Hematopoietic multipotent progenitor cell treated with erythropoietin and hydrocortisone succinate and interleukin-3 and kit ligand, for 15 days (in vitro differentiated cells): ENCODE measurements at regions not wholly inside any gene's neighbourhood (a gene's known extent, or its start where the extent isn't known, plus 50 kb on each side); places are given as distances from the start of the nearest gene placed in this dataset.
"Not testable (repeated sequence)": the region's sequence is repeated elsewhere in the genome, so short reads cannot be mapped to it uniquely, and the experiment has no call there.

Source experiments
- DNase-seq: peaks from one replicate; pipeline ENCODE4 v3.0.0-alpha.2; 2015; ENCODE audit warnings: low spot score

GRCh38 chr2:208799397-208799796, 392.8 kb downstream of the PTH2R start:
- DNase-seq: no peak

GRCh38 chr2:208800887-208801286, 394.3 kb downstream of the PTH2R start:
- DNase-seq: not testable (repeated sequence)

DNA sequence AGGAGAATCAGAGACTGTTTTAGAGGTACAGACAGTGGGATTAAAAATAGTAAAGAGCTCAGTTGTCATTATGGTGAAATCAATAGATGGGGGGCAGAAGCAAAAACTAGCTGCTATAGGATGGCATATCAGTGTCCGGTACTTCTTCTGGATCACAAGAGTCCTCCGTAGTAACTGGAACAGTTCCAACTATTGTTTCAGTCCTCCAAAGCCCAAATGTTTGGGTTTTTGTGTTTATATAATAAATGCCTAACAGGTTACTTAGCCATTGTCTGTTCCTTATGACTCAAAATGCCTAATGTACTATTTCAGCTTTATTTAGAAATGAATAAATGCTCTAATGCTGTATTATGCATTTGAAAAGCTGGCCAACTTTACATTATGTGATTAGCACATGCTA, 401.2 kb downstream of the PTH2R start:
- no peak for DNase-seq

GRCh38 chr2:208811885-208812284, 405.3 kb downstream of the PTH2R start:
- not testable (repeated sequence) for DNase-seq

- DNase-seq: no peak
These were observed 412.6 kb downstream of the PTH2R start for GRCh38 chr2:208819190-208819589.

DNA sequence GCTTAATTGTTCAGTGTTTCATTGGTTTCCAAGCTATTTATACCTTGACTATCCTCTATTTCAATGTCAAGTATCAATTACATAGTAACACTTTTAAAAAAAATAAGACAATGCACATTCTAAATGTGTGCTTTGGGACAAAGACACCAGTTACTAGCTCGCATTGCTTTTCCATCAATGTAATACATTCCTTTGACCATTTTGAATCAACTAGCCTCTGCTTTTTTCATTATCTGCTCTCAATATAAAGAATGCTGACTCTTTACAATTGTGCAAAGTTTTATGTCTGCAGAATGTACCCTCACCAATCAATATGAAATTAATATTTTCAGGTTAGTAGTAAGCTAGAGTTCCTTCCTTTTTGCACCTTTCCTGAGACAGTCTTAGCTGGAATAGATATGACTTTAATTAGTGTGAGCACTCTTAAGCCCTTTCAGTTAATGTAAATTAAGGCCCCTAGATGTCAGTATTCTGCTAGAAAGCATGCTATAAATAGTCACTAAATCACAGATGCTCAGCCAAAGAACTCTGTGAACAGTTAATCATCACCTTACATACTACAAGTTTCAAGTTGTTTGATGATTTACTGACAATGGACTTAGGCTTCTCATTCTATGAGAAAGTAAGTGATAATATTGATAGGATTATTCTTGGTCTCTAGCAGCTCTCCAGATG, 413.6 kb downstream of the PTH2R start:
- DNase-seq: no peak

DNA sequence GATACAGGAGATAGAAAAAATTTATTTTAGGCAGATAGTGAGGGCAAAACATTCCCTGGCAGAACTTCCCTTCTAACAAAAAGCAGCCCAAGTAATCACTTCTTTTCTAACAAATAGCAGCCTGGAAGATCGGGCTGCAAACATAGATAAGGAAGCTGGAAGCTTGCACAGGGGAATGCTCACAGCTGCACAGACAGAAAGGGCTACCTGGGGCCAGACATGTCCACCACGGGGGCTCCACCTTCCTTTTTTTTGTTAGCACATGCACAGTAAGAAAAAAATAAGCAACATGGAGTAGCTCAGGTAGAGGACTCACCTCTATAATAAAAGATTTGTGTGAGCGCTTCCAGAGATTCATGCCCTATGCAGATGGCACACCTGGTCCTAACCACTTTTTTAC, 420.5 kb downstream of the PTH2R start:
- DNase-seq: no peak

GRCh38 chr2:208827549-208828221, 421.1 kb downstream of the PTH2R start:
- no peak for DNase-seq

GRCh38 chr2:208830203-208830602, 423.6 kb downstream of the PTH2R start:
- DNase-seq: no peak

DNA sequence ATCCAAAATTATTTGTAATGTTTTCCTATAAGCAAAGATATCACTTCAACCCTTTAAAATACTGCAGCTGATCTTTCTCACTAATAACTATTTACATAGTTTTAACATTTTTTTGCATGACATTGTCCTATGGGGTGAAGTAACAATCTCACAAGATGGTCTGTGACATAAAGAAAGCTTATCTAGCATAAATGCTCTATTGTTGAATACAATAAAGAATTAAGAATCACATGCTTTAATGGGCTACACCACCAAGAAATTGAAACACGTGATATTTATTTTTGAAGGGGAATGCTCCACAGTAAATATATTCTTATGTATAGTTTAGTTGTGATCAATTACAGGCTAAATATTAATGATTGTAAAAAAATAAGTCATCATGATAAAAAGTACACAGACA, 441.1 kb downstream of the PTH2R start:
- no peak for DNase-seq

DNA sequence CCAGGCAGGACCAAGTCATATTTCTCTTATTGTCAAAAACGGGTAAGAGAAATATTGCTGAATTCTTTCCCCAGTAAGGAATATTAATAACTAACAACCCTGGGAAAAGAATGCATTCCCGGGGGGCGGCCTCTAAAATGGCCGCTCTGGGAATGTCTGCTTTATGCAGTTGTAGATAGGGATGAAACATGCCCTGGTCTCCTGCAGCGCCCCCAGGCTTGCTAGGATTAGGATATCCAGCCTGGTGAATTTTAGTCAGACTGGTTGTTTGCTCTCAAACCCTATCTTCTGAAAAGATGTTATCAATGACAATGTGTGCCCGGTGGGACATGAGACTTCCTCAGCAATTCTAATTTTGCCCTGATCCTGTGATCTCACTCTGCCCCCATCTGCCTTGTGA, 448.1 kb downstream of the PTH2R start:
- no peak for DNase-seq

DNA sequence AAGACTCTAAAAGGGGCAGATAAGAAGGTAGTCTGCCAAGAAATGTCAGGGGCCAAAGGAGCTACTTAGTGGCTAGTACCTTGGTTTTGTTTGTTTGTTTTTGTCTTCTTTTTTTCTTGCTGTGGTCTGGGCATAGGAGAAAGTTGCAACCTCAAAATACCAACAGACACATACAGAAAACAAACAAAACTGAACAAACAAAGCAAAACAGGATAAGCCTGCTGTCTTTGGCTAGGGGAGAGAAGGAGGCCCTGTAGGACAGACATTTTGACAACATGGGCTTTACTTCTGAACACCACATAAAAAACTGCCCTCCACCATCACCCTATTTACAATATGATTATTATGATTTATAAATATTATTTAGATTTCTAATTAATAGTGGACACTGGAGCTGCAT, 460.8 kb downstream of the PTH2R start:
- DNase-seq: no peak

GRCh38 chr2:208872591-208872990, 466.0 kb downstream of the PTH2R start:
- no peak for DNase-seq

DNA sequence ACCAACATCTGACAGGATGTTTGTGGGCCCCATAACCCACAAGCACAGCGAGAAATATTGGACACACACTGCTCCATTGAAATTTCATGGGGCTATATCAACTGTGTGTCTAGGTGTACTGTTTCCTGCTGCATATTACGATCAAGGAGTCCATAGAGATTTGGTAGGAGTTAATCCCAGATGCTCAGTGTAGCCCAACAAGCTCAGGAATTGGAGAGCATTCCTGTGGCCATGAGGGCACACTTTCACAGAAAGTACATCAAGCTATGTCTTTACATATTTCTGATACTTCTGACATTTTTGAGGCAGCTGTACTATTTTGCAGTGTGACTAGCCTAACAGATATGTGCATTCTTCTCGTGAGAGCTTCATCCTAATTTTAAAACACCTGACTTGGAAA, 473.1 kb downstream of the PTH2R start:
- no peak for DNase-seq

DNA sequence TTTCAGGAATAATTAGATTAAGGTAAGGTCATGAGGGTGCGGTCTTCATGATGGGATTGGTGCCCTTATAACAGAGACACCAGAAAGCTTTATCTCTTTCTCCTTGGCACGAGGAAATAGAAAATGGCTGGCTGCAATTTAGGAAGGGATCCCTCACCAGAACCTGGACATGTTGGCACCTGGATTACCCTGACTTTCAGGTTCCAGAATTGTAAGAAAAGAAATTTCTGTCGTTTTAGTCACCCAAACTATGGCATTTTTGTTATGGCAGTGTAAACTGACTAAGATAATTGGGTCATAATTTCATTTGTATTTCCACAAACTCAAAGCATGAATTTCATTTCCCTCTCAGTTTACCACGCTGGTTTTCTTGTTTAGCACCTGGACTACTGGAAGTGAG, 473.6 kb downstream of the PTH2R start:
- no peak for DNase-seq

- no peak for DNase-seq
These were observed 483.9 kb downstream of the PTH2R start for GRCh38 chr2:208890486-208890885.

DNA sequence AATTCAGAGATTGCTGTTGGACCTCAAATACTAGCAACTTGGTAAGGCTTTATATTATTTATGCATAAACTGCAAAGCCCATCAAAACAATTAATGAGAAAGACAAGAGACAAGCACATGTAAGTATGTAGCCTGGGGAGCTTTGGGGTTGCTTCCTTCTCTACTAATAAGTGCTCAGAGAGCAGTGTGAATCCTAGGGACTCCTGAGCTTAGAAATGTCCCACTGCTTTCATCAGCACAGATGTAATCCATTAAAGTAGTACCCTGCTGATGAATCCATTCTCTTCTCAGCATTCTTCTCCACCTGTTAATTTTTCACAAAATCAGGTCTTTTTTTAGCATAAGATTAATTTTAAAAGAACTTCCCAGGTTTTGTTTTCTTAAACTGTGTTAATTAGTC, 485.6 kb downstream of the PTH2R start:
- DNase-seq: no peak

DNA sequence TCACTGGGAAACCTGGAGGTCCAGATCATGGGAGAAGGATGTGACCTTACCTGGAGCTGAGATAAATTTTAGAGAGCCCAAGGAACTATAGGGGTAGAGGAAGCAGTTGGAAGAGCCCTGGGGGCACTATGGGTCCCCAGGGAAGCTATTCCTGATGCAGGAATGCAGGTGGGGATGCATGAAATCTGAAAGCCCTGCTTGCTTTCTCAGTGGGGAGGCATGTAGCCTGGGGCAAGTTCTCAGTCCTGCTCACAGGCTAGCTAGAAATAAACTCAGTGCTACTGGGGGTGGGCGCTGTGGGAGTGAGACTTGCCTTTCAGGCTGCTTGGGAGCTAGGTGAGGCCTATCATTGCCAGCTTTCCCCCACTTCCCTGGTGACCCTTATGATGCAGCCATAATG, 499.7 kb downstream of the PTH2R start:
- DNase-seq: no peak

GRCh38 chr2:208915401-208915800, 508.4 kb upstream of the MAP2 start:
- no peak for DNase-seq

GRCh38 chr2:208916881-208917280, 507.0 kb upstream of the MAP2 start:
- no peak for DNase-seq

GRCh38 chr2:208921358-208921757, 502.5 kb upstream of the MAP2 start:
- not testable (repeated sequence) for DNase-seq

DNA sequence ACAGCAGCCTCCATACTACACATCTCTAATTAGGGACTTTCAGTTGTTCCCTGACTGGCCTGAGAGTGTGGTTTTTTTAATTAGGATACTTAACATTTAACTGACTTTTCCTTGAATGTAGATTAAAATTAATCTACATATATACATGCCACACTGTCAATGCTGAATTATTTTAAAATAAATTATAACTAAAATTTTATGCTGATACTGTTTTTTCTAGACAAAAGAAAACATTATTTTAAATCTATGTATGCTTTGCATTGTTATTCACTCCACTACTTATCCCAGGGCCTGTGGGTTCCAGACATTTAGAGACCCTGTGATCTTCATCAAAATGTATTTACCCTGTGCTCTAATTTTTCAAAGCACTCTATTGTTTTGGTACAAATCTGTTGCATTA, 496.0 kb upstream of the MAP2 start:
- DNase-seq: no peak

DNA sequence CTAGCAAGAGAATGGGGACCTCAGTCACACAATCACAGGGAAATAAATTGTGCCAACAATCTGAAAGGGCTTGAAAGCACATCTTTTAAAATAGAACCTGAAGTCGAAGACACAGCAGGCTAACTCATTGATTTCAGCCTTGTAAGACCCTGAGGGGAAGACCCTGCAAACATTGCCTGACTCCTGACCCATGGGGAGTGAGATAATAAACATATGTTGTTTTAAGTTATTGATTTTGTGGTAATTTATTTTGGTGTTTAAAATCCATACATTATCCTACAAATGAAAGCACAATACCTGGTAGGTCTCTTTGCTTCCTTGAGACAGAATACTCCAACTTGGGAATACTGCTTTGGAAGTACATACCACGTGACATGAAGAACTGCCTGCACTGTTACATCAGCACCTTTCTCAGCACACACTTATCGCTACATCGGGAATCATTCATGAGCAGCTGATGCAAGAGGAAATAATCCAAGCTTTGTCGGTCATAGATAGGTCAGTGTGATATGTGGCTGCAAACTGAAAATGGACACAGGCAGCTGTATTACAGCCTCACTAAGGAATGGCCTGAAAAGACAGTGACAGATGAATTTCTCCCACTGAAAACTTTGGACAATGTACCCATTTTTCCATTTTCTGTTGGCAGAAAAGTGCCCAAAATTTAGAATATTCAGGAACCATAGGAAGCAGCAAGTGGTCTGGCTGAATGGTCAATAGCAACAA, 494.5 kb upstream of the MAP2 start:
- DNase-seq: no peak
